ENCODE measurements at regions not wholly inside any gene's neighbourhood (a gene's known extent, or its start where the extent isn't known, plus 50 kb on each side); places are given as distances from the start of the nearest gene placed in this dataset.

- Mint-ChIP-seq H3K27ac (no peak overlapping the region), H3K4me1 (no peaks in the 10 kb centered on the region), H3K27me3 (no peaks in the 10 kb centered on the region), H3K36me3 (no peaks in the 10 kb centered on the region), H3K4me3 (no peak overlapping the region), H3K9me3 (ENCODE audit: low read depth) (peaks cover 2% of the 10 kb centered on the region)
- no peak for DNase-seq
- CTCF ChIA-PET = no interaction called here
- ATAC-seq = no peak
These were observed 359.1 kb upstream of the ADAMTSL1 start for GRCh38 chr9:18114559-18115475.

DNA sequence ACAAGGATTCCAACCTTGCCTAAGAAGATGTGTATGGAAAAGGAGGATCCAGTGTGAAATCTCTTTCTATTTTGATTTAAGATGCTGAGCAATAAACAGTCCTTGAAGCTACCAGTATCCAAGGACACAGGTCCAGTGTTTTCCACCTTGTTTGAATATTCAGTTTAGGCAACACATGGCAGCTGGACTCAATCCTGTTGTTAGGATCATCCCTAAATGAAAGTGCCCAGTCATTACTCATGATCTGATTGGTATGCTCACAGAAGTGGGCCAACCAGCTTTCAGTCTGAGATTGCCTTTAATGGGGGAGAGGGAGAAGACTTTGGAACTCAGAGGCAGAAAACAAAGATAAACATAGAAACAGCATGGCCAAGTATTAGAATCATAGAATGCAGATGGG lies 355.7 kb upstream of the ADAMTSL1 start:
- no peak for ATAC-seq
- CTCF ChIA-PET = no interaction called here

GRCh38 chr9:18122171-18122570 lies 351.8 kb upstream of the ADAMTSL1 start:
- no peaks in the 10 kb centered on the region for H3K9me3 Mint-ChIP-seq (ENCODE audit: low read depth)

More for the DNA sequence above, 355.7 kb upstream of the ADAMTSL1 start:
- no peak for DNase-seq
- Mint-ChIP-seq H3K4me3 (no peak overlapping the region), H3K9me3 (ENCODE audit: low read depth) (peaks cover 2% of the 10 kb centered on the region), H3K36me3 (no peaks in the 10 kb centered on the region), H3K27ac (no peak overlapping the region), H3K27me3 (no peaks in the 10 kb centered on the region), H3K4me1 (no peaks in the 10 kb centered on the region)

GRCh38 chr9:18124760-18125159 lies 349.2 kb upstream of the ADAMTSL1 start:
- Mint-ChIP-seq H3K9me3 (ENCODE audit: low read depth) (no peaks in the 10 kb centered on the region), H3K27ac (no peak overlapping the region), H3K4me1 (no peaks in the 10 kb centered on the region), H3K27me3 (no peaks in the 10 kb centered on the region), H3K4me3 (no peak overlapping the region), H3K36me3 (no peaks in the 10 kb centered on the region)
- CTCF ChIA-PET = no interaction called here
- ATAC-seq (no peak), DNase-seq (no peak)

More at GRCh38 chr9:18122171-18122570, 351.8 kb upstream of the ADAMTSL1 start:
- Mint-ChIP-seq H3K36me3 (no peaks in the 10 kb centered on the region), H3K27me3 (no peaks in the 10 kb centered on the region), H3K27ac (no peak overlapping the region), H3K4me1 (no peaks in the 10 kb centered on the region), H3K4me3 (no peak overlapping the region)
- CTCF ChIA-PET = no interaction called here
- DNase-seq (no peak), ATAC-seq (no peak)

DNA sequence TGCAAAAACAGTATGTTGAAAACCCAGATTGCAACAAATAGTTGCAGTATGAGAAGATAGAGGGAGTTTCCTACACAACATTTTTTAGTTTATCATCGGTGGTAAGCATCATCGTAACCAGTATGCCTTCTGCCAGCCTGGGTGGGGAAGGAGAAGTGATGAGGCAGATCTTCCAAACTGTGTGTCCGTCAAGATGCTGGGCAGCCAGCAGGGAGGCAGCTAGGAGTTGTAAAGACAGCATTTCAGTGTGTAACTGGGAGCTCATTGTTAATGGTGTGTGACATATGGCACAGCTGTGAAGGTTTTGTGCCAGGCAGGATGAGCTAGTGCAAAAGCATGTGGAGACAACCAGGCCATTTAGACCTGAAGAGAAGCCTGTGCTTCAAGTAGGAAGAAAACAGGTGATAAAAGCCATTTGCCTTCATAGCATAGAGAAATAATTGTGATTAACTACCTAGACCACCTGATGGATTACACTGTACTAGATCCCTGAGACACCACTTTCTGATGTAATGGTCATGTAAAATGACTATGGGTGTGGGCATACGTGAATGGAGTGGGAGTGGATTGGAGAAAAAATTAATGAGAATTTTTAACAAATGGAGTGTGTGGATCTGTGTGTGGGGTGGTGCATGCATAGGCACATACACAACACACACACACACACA lies 347.0 kb upstream of the ADAMTSL1 start:
- Mint-ChIP-seq H3K9me3 (ENCODE audit: low read depth) (no peaks in the 10 kb centered on the region), H3K4me3 (no peak overlapping the region), H3K27me3 (no peaks in the 10 kb centered on the region), H3K4me1 (no peaks in the 10 kb centered on the region), H3K36me3 (no peaks in the 10 kb centered on the region), H3K27ac (no peak overlapping the region)
- CTCF ChIA-PET = no interaction called here
- no peak for ATAC-seq
- DNase-seq = no peak

DNA sequence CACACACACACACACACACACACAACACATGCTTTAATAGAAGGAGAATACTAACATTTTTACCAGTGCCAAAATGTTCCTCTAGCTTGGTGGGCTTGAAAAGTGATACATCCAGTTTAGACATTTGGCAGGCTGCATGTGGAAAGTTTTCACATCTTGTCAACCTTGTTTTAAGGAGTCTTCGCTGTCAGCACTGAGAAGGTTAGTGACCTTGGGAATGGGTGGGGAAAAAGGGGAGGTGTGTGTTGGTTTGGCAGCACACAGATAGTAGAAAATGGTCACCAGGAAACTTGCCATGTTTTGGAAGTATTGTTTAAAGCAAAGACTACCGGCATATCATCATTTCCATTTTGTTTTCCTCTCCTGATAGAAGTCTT lies 346.5 kb upstream of the ADAMTSL1 start:
- no peaks in the 10 kb centered on the region for H3K36me3 Mint-ChIP-seq
- no peak overlapping the region for H3K4me3 Mint-ChIP-seq
- H3K4me1 Mint-ChIP-seq = no peaks in the 10 kb centered on the region
- CTCF ChIA-PET = no interaction called here
- ATAC-seq = no peak
- no peaks in the 10 kb centered on the region for H3K9me3 Mint-ChIP-seq (ENCODE audit: low read depth)
- DNase-seq = no peak
- no peaks in the 10 kb centered on the region for H3K27me3 Mint-ChIP-seq
- no peak overlapping the region for H3K27ac Mint-ChIP-seq

DNA sequence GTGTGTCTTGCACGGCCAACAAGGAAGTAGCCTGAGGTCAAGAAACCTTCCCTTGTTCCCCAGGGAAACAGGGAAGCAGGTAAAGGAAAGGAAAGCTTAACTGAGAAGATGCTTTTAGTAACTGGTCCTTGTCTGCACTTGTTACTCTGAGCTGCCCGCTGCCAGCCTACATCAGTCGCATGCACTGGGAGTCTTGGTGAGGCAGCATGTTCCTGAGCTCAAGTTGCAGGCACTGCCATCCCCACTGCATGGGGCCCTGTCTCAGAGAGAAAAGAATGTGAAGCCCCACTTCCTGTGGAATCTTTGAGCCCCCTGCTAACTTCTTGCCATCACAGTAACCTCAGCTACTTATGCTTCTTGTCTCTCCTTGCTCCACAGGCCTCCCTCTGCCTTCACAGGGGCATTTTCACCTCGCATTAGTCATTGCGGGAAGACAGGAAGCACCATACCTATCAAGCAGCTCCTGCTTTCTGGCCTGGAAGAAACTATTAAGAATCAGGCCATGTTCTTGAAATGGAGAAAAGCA lies 344.1 kb upstream of the ADAMTSL1 start:
- DNase-seq (no peak), ATAC-seq (no peak)
- H3K27ac Mint-ChIP-seq = no peak overlapping the region
- no peak overlapping the region for H3K4me3 Mint-ChIP-seq
- no peaks in the 10 kb centered on the region for H3K36me3 Mint-ChIP-seq
- no peaks in the 10 kb centered on the region for H3K4me1 Mint-ChIP-seq
- CTCF ChIA-PET = interaction anchor here (1.3 kb wide), 1 partner anchor 16 kb away, joined by 5 read pairs; no protein-coding TSS in a partner anchor
- H3K9me3 Mint-ChIP-seq (ENCODE audit: low read depth) = no peaks in the 10 kb centered on the region
- no peaks in the 10 kb centered on the region for H3K27me3 Mint-ChIP-seq

- H3K4me1 Mint-ChIP-seq = no peaks in the 10 kb centered on the region
- DNase-seq = no peak
- CTCF ChIA-PET = no interaction called here
- no peaks in the 10 kb centered on the region for H3K9me3 Mint-ChIP-seq (ENCODE audit: low read depth)
- H3K27me3 Mint-ChIP-seq = no peaks in the 10 kb centered on the region
- no peaks in the 10 kb centered on the region for H3K36me3 Mint-ChIP-seq
- H3K27ac Mint-ChIP-seq = no peak overlapping the region
- ATAC-seq = no peak
- no peak overlapping the region for H3K4me3 Mint-ChIP-seq
These were observed 337.5 kb upstream of the ADAMTSL1 start for GRCh38 chr9:18136354-18136994.

- peaks cover 2% of the 10 kb centered on the region for H3K4me1 Mint-ChIP-seq
- no peak overlapping the region for H3K4me3 Mint-ChIP-seq
- no peaks in the 10 kb centered on the region for H3K27me3 Mint-ChIP-seq
- H3K9me3 Mint-ChIP-seq (ENCODE audit: low read depth) = no peaks in the 10 kb centered on the region
- ATAC-seq (no peak), DNase-seq (no peak)
- no peak overlapping the region for H3K27ac Mint-ChIP-seq
- H3K36me3 Mint-ChIP-seq = no peaks in the 10 kb centered on the region
- CTCF ChIA-PET = no interaction called here
These were observed 336.1 kb upstream of the ADAMTSL1 start for GRCh38 chr9:18137815-18138214.

GRCh38 chr9:18138656-18139055 lies 335.3 kb upstream of the ADAMTSL1 start:
- Mint-ChIP-seq H3K4me3 (no peak overlapping the region), H3K9me3 (ENCODE audit: low read depth) (no peaks in the 10 kb centered on the region), H3K27ac (no peak overlapping the region), H3K36me3 (no peaks in the 10 kb centered on the region), H3K4me1 (peaks cover 2% of the 10 kb centered on the region), H3K27me3 (no peaks in the 10 kb centered on the region)
- DNase-seq (no peak), ATAC-seq (no peak)
- CTCF ChIA-PET = no interaction called here

GRCh38 chr9:18141681-18142080 lies 332.3 kb upstream of the ADAMTSL1 start:
- H3K4me3 Mint-ChIP-seq = no peak overlapping the region
- DNase-seq = no peak
- CTCF ChIA-PET = no interaction called here
- H3K27me3 Mint-ChIP-seq = no peaks in the 10 kb centered on the region
- no peaks in the 10 kb centered on the region for H3K9me3 Mint-ChIP-seq (ENCODE audit: low read depth)
- no peak for ATAC-seq
- no peaks in the 10 kb centered on the region for H3K36me3 Mint-ChIP-seq
- H3K27ac Mint-ChIP-seq = no peak overlapping the region
- peaks cover 2% of the 10 kb centered on the region for H3K4me1 Mint-ChIP-seq

GRCh38 chr9:18143073-18143745 lies 330.7 kb upstream of the ADAMTSL1 start:
- DNase-seq = no peak
- peaks cover 2% of the 10 kb centered on the region for H3K4me1 Mint-ChIP-seq

GRCh38 chr9:18146329-18146728 lies 327.6 kb upstream of the ADAMTSL1 start:
- H3K27ac Mint-ChIP-seq = no peak overlapping the region
- DNase-seq = no peak
- no peaks in the 10 kb centered on the region for H3K36me3 Mint-ChIP-seq
- H3K27me3 Mint-ChIP-seq = no peaks in the 10 kb centered on the region
- CTCF ChIA-PET = interaction anchor here (1.1 kb wide), 1 partner anchor 16 kb away, joined by 5 read pairs; no protein-coding TSS in a partner anchor
- peaks cover 2% of the 10 kb centered on the region for H3K4me1 Mint-ChIP-seq
- no peak overlapping the region for H3K4me3 Mint-ChIP-seq
- H3K9me3 Mint-ChIP-seq (ENCODE audit: low read depth) = no peaks in the 10 kb centered on the region
- ATAC-seq = no peak

More at GRCh38 chr9:18143073-18143745, 330.7 kb upstream of the ADAMTSL1 start:
- no peaks in the 10 kb centered on the region for H3K36me3 Mint-ChIP-seq
- no peak for ATAC-seq
- H3K27ac Mint-ChIP-seq = no peak overlapping the region
- no peaks in the 10 kb centered on the region for H3K27me3 Mint-ChIP-seq
- H3K9me3 Mint-ChIP-seq (ENCODE audit: low read depth) = no peaks in the 10 kb centered on the region
- H3K4me3 Mint-ChIP-seq = no peak overlapping the region
- CTCF ChIA-PET = no interaction called here
